Right cardiac atrium (tissue), 5 donors: ENCODE measurements at regions not wholly inside any gene's neighbourhood (a gene's known extent, or its start where the extent isn't known, plus 50 kb on each side); places are given as distances from the start of the nearest gene placed in this dataset.

Experiments
- ATAC-seq, 2 donors: fragments of 200-7000 bp; cut with Tn5 transposase; one replicate each; pipeline versions ENCODE4 v1.8.0 to v1.9.1; 2020; ENCODE audit warnings: moderate library complexity in 2 of 2, mild to moderate bottlenecking in 1 of 2
- DNase-seq, 3 donors: peaks; one replicate each; pipeline ENCODE4 v3.0.0-alpha.2; 2020
- H3K27ac ChIP-seq: one replicate; pipeline ENCODE4 v1.5.1; 2013; ENCODE audit warnings: mild to moderate bottlenecking, low read length, control low read depth, moderate library complexity
- H3K27me3 ChIP-seq: one replicate; pipeline ENCODE4 v1.6.1; 2013; ENCODE audit not compliant: control insufficient read depth, insufficient read depth
- H3K4me1 ChIP-seq: one replicate; pipeline ENCODE4 v1.6.1; 2013; ENCODE audit warnings: low read length; ENCODE audit not compliant: control insufficient read depth, insufficient read depth
- H3K4me3 ChIP-seq: one replicate; pipeline ENCODE4 v1.5.1; 2013; ENCODE audit warnings: low read length, control low read depth
- H3K9me3 ChIP-seq: one replicate; pipeline ENCODE4 v1.6.1; 2013; ENCODE audit warnings: low read length; ENCODE audit not compliant: control insufficient read depth
- WGBS: extraction: QIAGEN DNeasy Blood & Tissue Kit; methylation state at CpG from one replicate; pipeline ENCODE4 v1.1.7; 2013; 5-methylcytosine and 5-hydroxymethylcytosine counted together
- intact Hi-C, 4 donors: fragments of 100-400 bp; cut with DNase I; formaldehyde crosslinking; loops; one replicate each; pipeline versions ENCODE4 v1.11.0 to v1.14.0; 2022 to 2023
- donor health status: healthy with polysubstance abuse.
- donor health status: DM: no; HTN: yes; CAD: no.
- donor health status: DM: no; HTN: no; CAD: no.
- donor health status: DM: no; HTN: yes; CAD: no; lungs with severe emphysema.
- donor health status: DM: yes; HTN: yes; CAD: no.

- 46% methylated on average over 8 of the region's 8 CpGs for WGBS
- H3K27me3 ChIP-seq = no peaks in the 10 kb centered on the region
- no peaks in the 10 kb centered on the region for H3K9me3 ChIP-seq
- DNase-seq (peak in 1 of 3 donors; percentile 32), ATAC-seq (peak in 1 of 2 donors; percentile 61)
- H3K27ac ChIP-seq = no peak overlapping the region
- no peaks in the 10 kb centered on the region for H3K4me1 ChIP-seq
- H3K4me3 ChIP-seq = no peak overlapping the region
- intact Hi-C loops = no loop called here
Observed at GRCh38 chr2:104043864-104044263, 810.1 kb upstream of the POU3F3 start.

GRCh38 chr2:104045071-104045470 is 808.8 kb upstream of the POU3F3 start:
- no peak for DNase-seq
- no peak for ATAC-seq
- 90% methylated on average over 5 of the region's 5 CpGs for WGBS
- Histone ChIP-seq H3K27ac (no peak overlapping the region), H3K4me1 (no peaks in the 10 kb centered on the region), H3K27me3 (no peaks in the 10 kb centered on the region), H3K4me3 (no peak overlapping the region), H3K9me3 (no peaks in the 10 kb centered on the region)
- intact Hi-C loops = no loop called here

- Histone ChIP-seq H3K4me3 (no peak overlapping the region), H3K27ac (no peak overlapping the region), H3K9me3 (no peaks in the 10 kb centered on the region), H3K27me3 (no peaks in the 10 kb centered on the region), H3K4me1 (no peaks in the 10 kb centered on the region)
- intact Hi-C loops = no loop called here
- 69% methylated on average over 2 of the region's 2 CpGs for WGBS
- DNase-seq = no peak
- ATAC-seq = no peak
Observed at GRCh38 chr2:104046466-104046865, 807.4 kb upstream of the POU3F3 start.

GRCh38 chr2:104047516-104047915 is 806.4 kb upstream of the POU3F3 start:
- no peak overlapping the region for H3K4me3 ChIP-seq
- intact Hi-C loops = no loop called here
- H3K27ac ChIP-seq = no peak overlapping the region
- ATAC-seq (no peak), DNase-seq (no peak)
- no peaks in the 10 kb centered on the region for H3K4me1 ChIP-seq
- no peaks in the 10 kb centered on the region for H3K9me3 ChIP-seq
- H3K27me3 ChIP-seq = no peaks in the 10 kb centered on the region
- 85% methylated on average over 10 of the region's 10 CpGs for WGBS

GRCh38 chr2:104049438-104049837 is 804.5 kb upstream of the POU3F3 start:
- intact Hi-C loops = no loop called here
- H3K27me3 ChIP-seq = no peaks in the 10 kb centered on the region
- no peak overlapping the region for H3K27ac ChIP-seq
- 80% methylated on average over 4 of the region's 4 CpGs for WGBS
- H3K4me1 ChIP-seq = no peaks in the 10 kb centered on the region
- DNase-seq (peak in 1 of 3 donors; percentile 2), ATAC-seq (no peak)
- no peaks in the 10 kb centered on the region for H3K9me3 ChIP-seq
- no peak overlapping the region for H3K4me3 ChIP-seq

GRCh38 chr2:104049981-104050380 is 803.9 kb upstream of the POU3F3 start:
- Histone ChIP-seq H3K27me3 (no peaks in the 10 kb centered on the region), H3K9me3 (no peaks in the 10 kb centered on the region), H3K4me3 (no peak overlapping the region), H3K4me1 (no peaks in the 10 kb centered on the region), H3K27ac (no peak overlapping the region)
- DNase-seq (no peak), ATAC-seq (no peak)
- 62% methylated on average over 5 of the region's 5 CpGs for whole genome bisulfite sequencing
- intact Hi-C loops = no loop called here

- Histone ChIP-seq H3K27ac (no peak overlapping the region), H3K4me1 (no peaks in the 10 kb centered on the region), H3K27me3 (no peaks in the 10 kb centered on the region), H3K4me3 (no peak overlapping the region), H3K9me3 (no peaks in the 10 kb centered on the region)
- 59% methylated on average over 5 of the region's 5 CpGs for WGBS
- no peak for ATAC-seq
- no peak for DNase-seq
- intact Hi-C loops = no loop called here
Observed at GRCh38 chr2:104050656-104051242, 803.2 kb upstream of the POU3F3 start.

GRCh38 chr2:104051766-104052165 is 802.1 kb upstream of the POU3F3 start:
- intact Hi-C loops = no loop called here
- WGBS = 87% methylated on average over 6 of the region's 6 CpGs

GRCh38 chr2:104052356-104052755 is 801.6 kb upstream of the POU3F3 start:
- no peak for ATAC-seq

More at GRCh38 chr2:104051766-104052165, 802.1 kb upstream of the POU3F3 start:
- H3K4me3 ChIP-seq = no peak overlapping the region
- ATAC-seq (no peak), DNase-seq (no peak)
- H3K9me3 ChIP-seq = no peaks in the 10 kb centered on the region
- no peak overlapping the region for H3K27ac ChIP-seq
- no peaks in the 10 kb centered on the region for H3K27me3 ChIP-seq
- no peaks in the 10 kb centered on the region for H3K4me1 ChIP-seq

GRCh38 chr2:104056451-104056850 is 797.5 kb upstream of the POU3F3 start:
- WGBS = 81% methylated on average over 1 of the region's 1 CpG
- intact Hi-C loops = no loop called here
- Histone ChIP-seq H3K4me1 (no peaks in the 10 kb centered on the region), H3K27me3 (no peaks in the 10 kb centered on the region), H3K27ac (no peak overlapping the region), H3K4me3 (no peak overlapping the region), H3K9me3 (no peaks in the 10 kb centered on the region)
- DNase-seq (no peak), ATAC-seq (no peak)

More at GRCh38 chr2:104052356-104052755, 801.6 kb upstream of the POU3F3 start:
- DNase-seq = no peak
- Histone ChIP-seq H3K27me3 (no peaks in the 10 kb centered on the region), H3K27ac (no peak overlapping the region), H3K9me3 (no peaks in the 10 kb centered on the region), H3K4me1 (no peaks in the 10 kb centered on the region), H3K4me3 (no peak overlapping the region)
- intact Hi-C loops = no loop called here
- WGBS = 68% methylated on average over 5 of the region's 5 CpGs

- DNase-seq (no peak), ATAC-seq (no peak)
- intact Hi-C loops = no loop called here
- H3K4me3 ChIP-seq = no peak overlapping the region
- no peaks in the 10 kb centered on the region for H3K4me1 ChIP-seq
- no peak overlapping the region for H3K27ac ChIP-seq
- 64% methylated on average over 2 of the region's 2 CpGs for WGBS
- no peaks in the 10 kb centered on the region for H3K27me3 ChIP-seq
- no peaks in the 10 kb centered on the region for H3K9me3 ChIP-seq
Observed at GRCh38 chr2:104068665-104069064, 785.2 kb upstream of the POU3F3 start.

GRCh38 chr2:104077573-104077972 is 776.3 kb upstream of the POU3F3 start:
- Histone ChIP-seq H3K27ac (no peak overlapping the region), H3K4me3 (no peak overlapping the region), H3K9me3 (no peaks in the 10 kb centered on the region), H3K4me1 (no peaks in the 10 kb centered on the region), H3K27me3 (no peaks in the 10 kb centered on the region)
- WGBS = 81% methylated on average over 4 of the region's 4 CpGs
- no peak for ATAC-seq
- DNase-seq = peak in 1 of 3 donors; percentile 13
- intact Hi-C loops = no loop called here
